ENCODE measurements at regions not wholly inside any gene's neighbourhood (a gene's known extent, or its start where the extent isn't known, plus 50 kb on each side); places are given as distances from the start of the nearest gene placed in this dataset.

GRCh38 chr3:176523114-176523513 lies 674.2 kb downstream of the TBL1XR1 start:
- no peak for TF ChIP-seq CTCF (IDR thresholded peaks at IDR 0.05; ENCODE audit: borderline replicate concordance, extremely low read depth, low read length, poor library complexity, severe bottlenecking)
- no peak for TF ChIP-seq EZH2 (IDR thresholded peaks at IDR 0.05; ENCODE audit: borderline replicate concordance, low read depth, low read length, severe bottlenecking)
